H9 (cell line): ENCODE measurements at regions not wholly inside any gene's neighbourhood (a gene's known extent, or its start where the extent isn't known, plus 50 kb on each side); places are given as distances from the start of the nearest gene placed in this dataset.

Source experiments
- DNase-seq: peaks from one replicate; pipeline ENCODE4 v3.0.0-alpha.2; 2017
- H2AFZ ChIP-seq: one replicate; pipeline ENCODE4 v1.6.1; 2013; ENCODE audit warnings: mild to moderate bottlenecking, low read length, control low read depth, moderate library complexity
- H2AK5ac ChIP-seq: 2 replicates; pipeline ENCODE4 v1.6.1; 2013; ENCODE audit warnings: low read length, control low read depth, mixed read lengths; ENCODE audit not compliant: insufficient read length
- H2BK120ac ChIP-seq: one replicate; pipeline ENCODE4 v1.6.1; 2013; ENCODE audit warnings: low read depth, mild to moderate bottlenecking, low read length, control low read depth, inconsistent platforms; ENCODE audit not compliant: poor library complexity, severe bottlenecking
- H2BK12ac ChIP-seq: 2 replicates; pipeline ENCODE4 v1.6.1; 2013; ENCODE audit warnings: low read length, control low read depth, mixed read lengths, low read depth; ENCODE audit not compliant: insufficient read length
- H2BK15ac ChIP-seq: 2 replicates; pipeline ENCODE4 v1.6.1; 2013; ENCODE audit warnings: low read depth, low read length, control low read depth
- H2BK20ac ChIP-seq: one replicate; pipeline ENCODE4 v1.6.1; 2013; ENCODE audit warnings: low read depth, mild to moderate bottlenecking, low read length, control low read depth, inconsistent platforms; ENCODE audit not compliant: poor library complexity, severe bottlenecking
- H2BK5ac ChIP-seq: 2 replicates; pipeline ENCODE4 v1.6.1; 2013; ENCODE audit warnings: low read length, control low read depth, mixed read lengths; ENCODE audit not compliant: insufficient read length
- H3K14ac ChIP-seq: 2 replicates; pipeline ENCODE4 v1.6.1; 2013; ENCODE audit warnings: low read length, control low read depth; ENCODE audit not compliant: insufficient read depth
- H3K18ac ChIP-seq: 2 replicates; pipeline ENCODE4 v1.6.1; 2013; ENCODE audit warnings: low read depth, mild to moderate bottlenecking, mixed read lengths, low read length, control low read depth; ENCODE audit not compliant: insufficient read length
- H3K23ac ChIP-seq: 2 replicates; pipeline ENCODE4 v1.6.1; 2013; ENCODE audit warnings: low read length, control low read depth, mixed read lengths, low read depth; ENCODE audit not compliant: insufficient read length
- H3K23me2 ChIP-seq: 2 replicates; pipeline ENCODE4 v1.6.1; 2013; ENCODE audit warnings: low read depth, mild to moderate bottlenecking, mixed read lengths, low read length, control low read depth; ENCODE audit not compliant: insufficient read length, poor library complexity, severe bottlenecking
- H3K27ac ChIP-seq: 2 replicates; pipeline ENCODE4 v1.5.1; 2013; ENCODE audit warnings: low read length, control low read depth, mixed read lengths, low read depth; ENCODE audit not compliant: insufficient read length
- H3K27me3 ChIP-seq: 2 replicates; pipeline ENCODE4 v1.6.1; 2013; ENCODE audit warnings: low read length, control low read depth, inconsistent platforms; ENCODE audit not compliant: insufficient read depth
- H3K4ac ChIP-seq: 2 replicates; pipeline ENCODE4 v1.6.1; 2013; ENCODE audit warnings: low read depth, mild to moderate bottlenecking, control low read depth, inconsistent platforms, low read length, moderate library complexity
- H3K4me1 ChIP-seq: 2 replicates; pipeline ENCODE4 v1.6.1; 2013; ENCODE audit warnings: low read length, control low read depth, inconsistent platforms; ENCODE audit not compliant: insufficient read depth
- H3K4me2 ChIP-seq: 2 replicates; pipeline ENCODE4 v1.6.1; 2013; ENCODE audit warnings: low read length, control low read depth, mixed read lengths; ENCODE audit not compliant: insufficient read length, insufficient read depth
- H3K56ac ChIP-seq: 2 replicates; pipeline ENCODE4 v1.6.1; 2013; ENCODE audit warnings: low read depth, mild to moderate bottlenecking, mixed read lengths, low read length, control low read depth; ENCODE audit not compliant: insufficient read length
- H3K79me1 ChIP-seq: 2 replicates; pipeline ENCODE4 v1.6.1; 2013; ENCODE audit warnings: low read depth, mild to moderate bottlenecking, moderate library complexity, low read length, control low read depth, inconsistent platforms; ENCODE audit not compliant: insufficient read depth, poor library complexity, severe bottlenecking
- H3K79me2 ChIP-seq: 2 replicates; pipeline ENCODE4 v1.6.1; 2013; ENCODE audit warnings: low read length, control low read depth, inconsistent platforms; ENCODE audit not compliant: insufficient read depth
- H3K9ac ChIP-seq: 2 replicates; pipeline ENCODE4 v1.6.1; 2013; ENCODE audit warnings: low read length, control low read depth, mixed read lengths; ENCODE audit not compliant: insufficient read length; ENCODE audit errors: extremely low read depth
- H3K9me3 ChIP-seq: one replicate; pipeline ENCODE4 v1.6.1; 2013; ENCODE audit warnings: low read depth, low read length, inconsistent platforms; ENCODE audit not compliant: control insufficient read depth
- H3T11ph ChIP-seq: one replicate; pipeline ENCODE4 v1.6.1; 2013; ENCODE audit warnings: mild to moderate bottlenecking, low read length, control low read depth, inconsistent platforms
- H4K20me1 ChIP-seq: one replicate; pipeline ENCODE4 v1.6.1; 2013; ENCODE audit not compliant: control insufficient read depth, insufficient read length, insufficient read depth
- H4K5ac ChIP-seq: 2 replicates; pipeline ENCODE4 v1.6.1; 2013; ENCODE audit warnings: low read depth, mild to moderate bottlenecking, mixed read lengths, low read length, control low read depth; ENCODE audit not compliant: insufficient read length
- H4K8ac ChIP-seq: replicated peaks from 2 replicates; pipeline ENCODE4 v1.6.1; 2013; ENCODE audit warnings: low read length, control low read depth, mixed read lengths, low read depth; ENCODE audit not compliant: insufficient read length
- H4K91ac ChIP-seq: 2 replicates; pipeline ENCODE4 v1.6.1; 2013; ENCODE audit warnings: low read depth, mild to moderate bottlenecking, moderate library complexity, mixed read lengths, low read length, control low read depth; ENCODE audit not compliant: insufficient read length
- H3K27ac Mint-ChIP-seq, 3 experiments: 2 replicates in 2 of 3; 3 replicates in 1 of 3; pipeline ENCODE4 v1.8.0; 2020 to 2021; ENCODE audit warnings: mixed read lengths in 3 of 3, mild to moderate bottlenecking in 1 of 3, moderate library complexity in 1 of 3
- H3K27me3 Mint-ChIP-seq: 2 replicates; pipeline ENCODE4 v1.8.0; 2021; ENCODE audit warnings: low read depth, mild to moderate bottlenecking, moderate library complexity, mixed read lengths
- H3K36me3 Mint-ChIP-seq, 3 experiments: 2 replicates in 2 of 3; 3 replicates in 1 of 3; pipeline ENCODE4 v1.8.0; 2020 to 2021; ENCODE audit warnings: low read depth in 3 of 3, mixed read lengths in 3 of 3; ENCODE audit not compliant: insufficient read depth in 1 of 3
- H3K4me1 Mint-ChIP-seq, 2 experiments: 2 replicates each; pipeline ENCODE4 v1.8.0; 2020; ENCODE audit warnings: mixed read lengths in 2 of 2
- H3K4me3 Mint-ChIP-seq, 2 experiments: 2 replicates in 1 of 2; 3 replicates in 1 of 2; pipeline ENCODE4 v1.8.0; 2020 to 2021; ENCODE audit warnings: mild to moderate bottlenecking in 2 of 2, mixed read lengths in 2 of 2, moderate library complexity in 1 of 2
- H3K9me3 Mint-ChIP-seq, 2 experiments: 2 replicates in 1 of 2; 3 replicates in 1 of 2; pipeline ENCODE4 v1.8.0; 2020; ENCODE audit warnings: mild to moderate bottlenecking in 2 of 2, mixed read lengths in 2 of 2, moderate library complexity in 1 of 2
- CTCF ChIP-seq: fragments of 200-600 bp; sonication (generic); conservative IDR thresholded peaks from 3 replicates; pipeline ENCODE4 v1.8.0; 2021; ENCODE audit warnings: antibody characterized with exemption, mild to moderate bottlenecking
- WGBS: extraction: QIAGEN DNeasy Blood & Tissue Kit; methylation state at CpG from one replicate; pipeline ENCODE4 v1.1.7; 2013; ENCODE audit warnings: missing lambda C conversion rate, low lambda C conversion rate, mixed read lengths; ENCODE audit not compliant: insufficient read length; ENCODE audit errors: extremely low coverage; 5-methylcytosine and 5-hydroxymethylcytosine counted together

- H3K9me3 Mint-ChIP-seq, result peaks cover 3% of the 10 kb centered on the region in 2 experiments; a peak in 2 of 5 replicates
- no CpG with 5 or more reads among the region's 4 CpGs for WGBS
- Histone ChIP-seq H2BK15ac (no peak overlapping the region), H3K23ac (no peak overlapping the region), H4K20me1 (no peaks in the 10 kb centered on the region), H3K27ac (no peak overlapping the region), H3K9ac (no peak overlapping the region), H3K27me3 (no peaks in the 10 kb centered on the region), H2AK5ac (no peak overlapping the region), H4K5ac (no peak overlapping the region), H2BK12ac (no peak overlapping the region), H3K23me2 (no peaks in the 10 kb centered on the region), H3K9me3 (no peaks in the 10 kb centered on the region), H4K91ac (no peak overlapping the region), H3K4me1 (no peaks in the 10 kb centered on the region), H2BK5ac (no peak overlapping the region), H3K79me1 (no peaks in the 10 kb centered on the region), H3K4me2 (no peak overlapping the region), H3K18ac (no peak overlapping the region), H3T11ph (no peak overlapping the region), H2BK20ac (no peak overlapping the region), H2BK120ac (no peak overlapping the region), H3K79me2 (no peaks in the 10 kb centered on the region), H3K56ac (no peak overlapping the region), H2AFZ (no peak overlapping the region), H3K14ac (no peak overlapping the region), H4K8ac (no peak overlapping the region), H3K4ac (no peak overlapping the region)
- no peak for TF ChIP-seq CTCF
- no peak for DNase-seq
- H3K4me3 Mint-ChIP-seq, result no peak overlapping the region
- peaks cover 0 to 3% (median 0%) of the 10 kb centered on the region in 3 experiments; a peak in 2 of 7 replicates for H3K36me3 Mint-ChIP-seq
- peaks cover 24% of the 10 kb centered on the region for H3K27me3 Mint-ChIP-seq
- H3K4me1 Mint-ChIP-seq, result peaks cover 0 to 4% of the 10 kb centered on the region in 2 experiments; a peak in 1 of 4 replicates
- H3K27ac Mint-ChIP-seq, result no peak overlapping the region
These were observed 52.5 kb downstream of the PF4 start for GRCh38 chr4:73929278-73929677.
